GM18499 (cell line): ENCODE measurements at regions not wholly inside any gene's neighbourhood (a gene's known extent, or its start where the extent isn't known, plus 50 kb on each side); places are given as distances from the start of the nearest gene placed in this dataset.

Source experiments
- ATAC-seq: cut with Tn5 transposase; IDR thresholded peaks from one replicate; pipeline ENCODE4 v1.9.1; 2021; ENCODE audit warnings: moderate number of reproducible peaks; ENCODE audit not compliant: insufficient read depth, unreplicated experiment

- no peak for ATAC-seq
Measured at GRCh38 chr13:74084375-74084935, 49.7 kb downstream of the KLF12 start.

- ATAC-seq, result no peak
Measured at GRCh38 chr13:74082741-74083160, 51.5 kb downstream of the KLF12 start.

GRCh38 chr13:74080762-74081161 is 53.4 kb downstream of the KLF12 start:
- no peak for ATAC-seq

- ATAC-seq, result no peak
Measured at GRCh38 chr13:74077792-74078191, 56.4 kb downstream of the KLF12 start.

GRCh38 chr13:74077375-74077774 is 56.8 kb downstream of the KLF12 start:
- no peak for ATAC-seq

- no peak for ATAC-seq
Measured at GRCh38 chr13:74074723-74075122, 59.5 kb downstream of the KLF12 start.

GRCh38 chr13:74073274-74073673 is 60.9 kb downstream of the KLF12 start:
- no peak for ATAC-seq

GRCh38 chr13:74070513-74070912 is 63.7 kb downstream of the KLF12 start:
- ATAC-seq, result no peak

GRCh38 chr13:74070065-74070464 is 64.1 kb downstream of the KLF12 start:
- ATAC-seq, result no peak

GRCh38 chr13:74068471-74068870 is 65.7 kb downstream of the KLF12 start:
- no peak for ATAC-seq

- no peak for ATAC-seq
Measured at GRCh38 chr13:74067818-74068217, 66.4 kb downstream of the KLF12 start.

GRCh38 chr13:74066937-74067336 is 67.3 kb downstream of the KLF12 start:
- ATAC-seq, result no peak

GRCh38 chr13:74064805-74065312 is 69.3 kb downstream of the KLF12 start:
- ATAC-seq, result no peak

GRCh38 chr13:74063533-74064100 is 70.6 kb downstream of the KLF12 start:
- ATAC-seq, result no peak

GRCh38 chr13:74062933-74063332 is 71.3 kb downstream of the KLF12 start:
- ATAC-seq, result peak; percentile 63

GRCh38 chr13:74061926-74062595 is 72.1 kb downstream of the KLF12 start:
- ATAC-seq, result peak; percentile 56

GRCh38 chr13:74056801-74057542 is 77.2 kb downstream of the KLF12 start:
- ATAC-seq, result no peak

- no peak for ATAC-seq
Measured at GRCh38 chr13:74052402-74052928, 81.7 kb downstream of the KLF12 start.

GRCh38 chr13:74048756-74049155 is 85.4 kb downstream of the KLF12 start:
- ATAC-seq, result no peak

GRCh38 chr13:74047931-74048600 is 86.1 kb downstream of the KLF12 start:
- ATAC-seq, result no peak
